SK-N-SH (cell line): ENCODE measurements at regions not wholly inside any gene's neighbourhood (a gene's known extent, or its start where the extent isn't known, plus 50 kb on each side); places are given as distances from the start of the nearest gene placed in this dataset.

ENCODE experiments used
- CTCF ChIP-seq: fragments of 200-600 bp; sonication (generic); IDR thresholded peaks from 2 replicates; pipeline ENCODE4 v1.6.1; 2017; ENCODE audit warnings: antibody characterized with exemption, mild to moderate bottlenecking, moderate library complexity
- EP300 ChIP-seq, 2 experiments: IDR thresholded peaks; 2 replicates each; pipeline versions ENCODE4 v1.4.0 to v1.6.1; 2012; ENCODE audit warnings: borderline replicate concordance in 1 of 2, low read depth in 1 of 2, low read length in 1 of 2
- FOXJ3 ChIP-seq: sonication (generic); formaldehyde crosslinking; IDR thresholded peaks from 2 replicates; pipeline ENCODE4 v1.5.1; 2020; ENCODE audit warnings: mild to moderate bottlenecking, missing genetic modification reagents
- FOXM1 ChIP-seq: IDR thresholded peaks from 2 replicates; pipeline ENCODE4 v1.4.0; 2012; ENCODE audit warnings: low read depth, mild to moderate bottlenecking
- GABPA ChIP-seq: IDR thresholded peaks from 2 replicates; pipeline ENCODE4 v1.4.0; 2012; ENCODE audit warnings: low read depth, mild to moderate bottlenecking
- JUND ChIP-seq: IDR thresholded peaks from 2 replicates; pipeline ENCODE4 v1.4.0; 2012
- MAX ChIP-seq: IDR thresholded peaks from 2 replicates; pipeline ENCODE4 v1.4.0; 2012; ENCODE audit warnings: low read depth
- MEF2A ChIP-seq: IDR thresholded peaks from 2 replicates; pipeline ENCODE4 v1.4.0; 2012; ENCODE audit warnings: low read depth, borderline replicate concordance
- POLR2AphosphoS5 ChIP-seq: IDR thresholded peaks from 2 replicates; pipeline ENCODE4 v1.6.1; 2012; ENCODE audit warnings: low read depth, low read length
- SIN3A ChIP-seq: IDR thresholded peaks from 2 replicates; pipeline ENCODE4 v1.6.1; 2012; ENCODE audit warnings: low read depth, mild to moderate bottlenecking, low read length, moderate library complexity, borderline replicate concordance
- TAF1 ChIP-seq: IDR thresholded peaks from 2 replicates; pipeline ENCODE4 v1.6.1; 2012; ENCODE audit warnings: low read depth, mild to moderate bottlenecking, low read length, moderate library complexity, borderline replicate concordance
- TCF12 ChIP-seq: IDR thresholded peaks from 2 replicates; pipeline ENCODE4 v1.4.0; 2012
- YY1 ChIP-seq: IDR thresholded peaks from 2 replicates; pipeline ENCODE4 v1.4.0; 2012; ENCODE audit warnings: low read depth, mild to moderate bottlenecking
- TF ChIP-seq, protein P1 (sequence below): IDR thresholded peaks from 2 replicates; pipeline ENCODE4 v1.6.1; 2012; ENCODE audit warnings: mild to moderate bottlenecking, low read depth, low read length, moderate library complexity

DNA sequence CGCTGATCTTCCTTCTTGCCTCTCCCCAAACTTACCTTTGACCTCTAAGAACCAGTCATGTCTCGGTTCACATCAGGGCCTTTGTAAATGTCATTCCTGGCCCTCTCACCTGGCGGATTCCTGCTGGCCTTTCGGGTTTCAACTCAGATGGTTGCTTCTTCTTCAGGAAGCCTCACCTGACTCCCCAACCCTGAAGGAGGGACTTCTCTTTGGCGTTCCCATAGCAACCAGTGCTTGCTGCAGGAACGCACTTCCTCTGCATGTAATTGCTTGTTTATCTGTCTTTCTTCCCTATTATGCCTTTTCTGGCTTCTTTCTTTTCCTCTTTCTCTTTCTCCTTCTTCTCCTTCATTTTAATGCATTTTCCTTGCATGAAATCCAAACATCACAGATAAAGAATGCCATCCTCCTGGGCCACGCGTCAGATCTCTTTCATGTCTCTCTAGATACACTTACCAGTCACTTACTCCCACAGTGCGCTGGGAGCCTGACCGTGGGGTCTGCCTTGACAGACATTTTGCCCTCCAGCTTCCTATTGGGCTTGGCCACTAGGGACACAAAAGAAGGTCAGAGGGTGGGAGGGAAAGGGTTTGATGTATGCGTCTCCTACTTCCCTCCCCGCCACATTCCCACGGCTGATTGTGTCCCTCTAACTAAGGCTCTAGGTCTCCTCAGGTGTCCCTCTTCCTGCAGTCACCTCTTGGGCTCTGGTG lies 295.7 kb upstream of the TSHZ2 start:
- TF ChIP-seq FOXJ3 (CRISPR knock-in tag): no peak
- TF ChIP-seq YY1: no peak
- no peak for TF ChIP-seq MAX
- TF ChIP-seq CTCF: no peak
- TF ChIP-seq EP300 (IDR thresholded peaks at IDR 0.05; ENCODE audit: borderline replicate concordance in 1 of 2, low read depth in 1 of 2, low read length in 1 of 2): no peak
- TF ChIP-seq POLR2AphosphoS5: no peak
- TF ChIP-seq MEF2A: no peak
- TF ChIP-seq GABPA: no peak
- TF ChIP-seq JUND: no peak
- no peak for TF ChIP-seq FOXM1
- TF ChIP-seq TAF1: no peak
- TF ChIP-seq TCF12: no peak
- no peak for TF ChIP-seq SIN3A
- TF ChIP-seq, protein P1, sequence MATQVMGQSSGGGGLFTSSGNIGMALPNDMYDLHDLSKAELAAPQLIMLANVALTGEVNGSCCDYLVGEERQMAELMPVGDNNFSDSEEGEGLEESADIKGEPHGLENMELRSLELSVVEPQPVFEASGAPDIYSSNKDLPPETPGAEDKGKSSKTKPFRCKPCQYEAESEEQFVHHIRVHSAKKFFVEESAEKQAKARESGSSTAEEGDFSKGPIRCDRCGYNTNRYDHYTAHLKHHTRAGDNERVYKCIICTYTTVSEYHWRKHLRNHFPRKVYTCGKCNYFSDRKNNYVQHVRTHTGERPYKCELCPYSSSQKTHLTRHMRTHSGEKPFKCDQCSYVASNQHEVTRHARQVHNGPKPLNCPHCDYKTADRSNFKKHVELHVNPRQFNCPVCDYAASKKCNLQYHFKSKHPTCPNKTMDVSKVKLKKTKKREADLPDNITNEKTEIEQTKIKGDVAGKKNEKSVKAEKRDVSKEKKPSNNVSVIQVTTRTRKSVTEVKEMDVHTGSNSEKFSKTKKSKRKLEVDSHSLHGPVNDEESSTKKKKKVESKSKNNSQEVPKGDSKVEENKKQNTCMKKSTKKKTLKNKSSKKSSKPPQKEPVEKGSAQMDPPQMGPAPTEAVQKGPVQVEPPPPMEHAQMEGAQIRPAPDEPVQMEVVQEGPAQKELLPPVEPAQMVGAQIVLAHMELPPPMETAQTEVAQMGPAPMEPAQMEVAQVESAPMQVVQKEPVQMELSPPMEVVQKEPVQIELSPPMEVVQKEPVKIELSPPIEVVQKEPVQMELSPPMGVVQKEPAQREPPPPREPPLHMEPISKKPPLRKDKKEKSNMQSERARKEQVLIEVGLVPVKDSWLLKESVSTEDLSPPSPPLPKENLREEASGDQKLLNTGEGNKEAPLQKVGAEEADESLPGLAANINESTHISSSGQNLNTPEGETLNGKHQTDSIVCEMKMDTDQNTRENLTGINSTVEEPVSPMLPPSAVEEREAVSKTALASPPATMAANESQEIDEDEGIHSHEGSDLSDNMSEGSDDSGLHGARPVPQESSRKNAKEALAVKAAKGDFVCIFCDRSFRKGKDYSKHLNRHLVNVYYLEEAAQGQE: no peak
